ENCODE measurements at regions not wholly inside any gene's neighbourhood (a gene's known extent, or its start where the extent isn't known, plus 50 kb on each side); places are given as distances from the start of the nearest gene placed in this dataset.

GRCh38 chr10:10967029-10967428 is 50.6 kb upstream of the CELF2 start:
- TF ChIP-seq GATA2 (IDR thresholded peaks at IDR 0.05; ENCODE audit: low read depth, low read length) (no peak), GATA3 (IDR thresholded peaks at IDR 0.05; ENCODE audit: low read depth, low read length) (no peak)

DNA sequence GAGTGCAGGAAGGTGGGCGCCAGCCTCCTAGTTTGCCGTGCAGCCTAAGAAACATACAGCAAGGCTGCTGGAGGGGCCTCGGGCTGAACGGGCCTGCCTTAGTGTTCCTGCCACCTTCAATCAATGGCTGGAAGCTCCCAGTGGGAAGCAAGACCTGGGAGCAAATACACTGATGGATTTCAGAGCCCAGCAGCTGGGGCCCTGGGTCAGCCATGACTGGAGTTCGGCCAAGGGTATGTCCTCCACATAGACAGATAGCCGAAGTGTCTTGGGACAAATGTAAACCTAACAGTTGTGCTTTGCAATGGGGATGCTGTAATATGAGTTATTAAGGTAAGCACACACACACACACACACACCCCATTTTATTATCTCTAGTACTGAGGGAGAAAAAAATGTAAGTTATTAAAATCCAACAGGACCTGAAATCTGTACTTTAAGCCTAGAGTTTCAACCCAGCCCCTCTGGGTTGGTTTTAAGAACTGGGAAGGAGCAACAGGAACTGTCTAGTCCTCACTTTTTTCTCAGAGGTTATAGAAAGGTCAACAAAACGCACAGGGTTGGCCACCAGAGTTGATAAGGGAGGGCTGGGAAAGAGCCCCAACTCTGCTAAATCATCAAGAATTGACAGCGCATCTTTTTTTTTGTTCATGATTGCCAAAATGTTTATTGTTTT is 50.0 kb upstream of the CELF2 start:
- TF ChIP-seq GATA3 (IDR thresholded peaks at IDR 0.05; ENCODE audit: low read depth, low read length) (no peak), GATA2 (IDR thresholded peaks at IDR 0.05; ENCODE audit: low read depth, low read length) (no peak)

Data from SH-SY5Y (cell line).